Esophagus mucosa (tissue), 1 donor: ENCODE measurements at regions not wholly inside any gene's neighbourhood (a gene's known extent, or its start where the extent isn't known, plus 50 kb on each side); places are given as distances from the start of the nearest gene placed in this dataset.
"Not testable (repeated sequence)": the region's sequence is repeated elsewhere in the genome, so short reads cannot be mapped to it uniquely, and the experiment has no call there.

Experiments
- ATAC-seq: fragments of 200-7000 bp; cut with Tn5 transposase; one replicate; pipeline ENCODE4 v1.9.1; 2020
- donor health status: DM: yes; HTN: yes; CAD: no.

GRCh38 chr2:163066085-163066484 lies 227.5 kb upstream of the KCNH7 start:
- ATAC-seq, result no peak

GRCh38 chr2:163062524-163062923 lies 224.0 kb upstream of the KCNH7 start:
- ATAC-seq, result no peak

GRCh38 chr2:163046615-163047014 lies 208.0 kb upstream of the KCNH7 start:
- no peak for ATAC-seq

GRCh38 chr2:163045830-163046229 lies 207.3 kb upstream of the KCNH7 start:
- ATAC-seq, result no peak

- no peak for ATAC-seq
Measured at GRCh38 chr2:163044114-163044513, 205.5 kb upstream of the KCNH7 start.

GRCh38 chr2:163043201-163043600 lies 204.6 kb upstream of the KCNH7 start:
- ATAC-seq, result no peak

- no peak for ATAC-seq
Measured at GRCh38 chr2:163039266-163039665, 200.7 kb upstream of the KCNH7 start.

GRCh38 chr2:163028807-163029206 lies 190.2 kb upstream of the KCNH7 start:
- no peak for ATAC-seq

- not testable (repeated sequence) for ATAC-seq
Measured at GRCh38 chr2:163026136-163026775, 187.7 kb upstream of the KCNH7 start.

- ATAC-seq, result not testable (repeated sequence)
Measured at GRCh38 chr2:163016882-163017281, 178.3 kb upstream of the KCNH7 start.

- no peak for ATAC-seq
Measured at GRCh38 chr2:163011000-163011399, 172.4 kb upstream of the KCNH7 start.

GRCh38 chr2:163008642-163009041 lies 170.1 kb upstream of the KCNH7 start:
- ATAC-seq, result no peak

- no peak for ATAC-seq
Measured at GRCh38 chr2:162994718-162995117, 156.2 kb upstream of the KCNH7 start.

GRCh38 chr2:162992828-162993227 lies 154.3 kb upstream of the KCNH7 start:
- no peak for ATAC-seq

GRCh38 chr2:162989507-162989906 lies 150.9 kb upstream of the KCNH7 start:
- ATAC-seq, result no peak

- no peak for ATAC-seq
Measured at GRCh38 chr2:162974771-162975170, 136.2 kb upstream of the KCNH7 start.

GRCh38 chr2:162972383-162972782 lies 133.8 kb upstream of the KCNH7 start:
- ATAC-seq, result no peak

- ATAC-seq, result no peak
Measured at GRCh38 chr2:162968306-162968705, 129.7 kb upstream of the KCNH7 start.

GRCh38 chr2:162967811-162968210 lies 129.2 kb upstream of the KCNH7 start:
- no peak for ATAC-seq

GRCh38 chr2:162967147-162967546 lies 128.6 kb upstream of the KCNH7 start:
- ATAC-seq, result no peak

- ATAC-seq, result no peak
Measured at GRCh38 chr2:162965191-162965590, 126.6 kb upstream of the KCNH7 start.

GRCh38 chr2:162964513-162964912 lies 125.9 kb upstream of the KCNH7 start:
- no peak for ATAC-seq

GRCh38 chr2:162963156-162963555 lies 124.6 kb upstream of the KCNH7 start:
- ATAC-seq, result no peak

- no peak for ATAC-seq
Measured at GRCh38 chr2:162945785-162946184, 107.2 kb upstream of the KCNH7 start.

- no peak for ATAC-seq
Measured at GRCh38 chr2:162938387-162938786, 99.8 kb upstream of the KCNH7 start.
